Kidney (tissue), 13 donors: ENCODE measurements at regions not wholly inside any gene's neighbourhood (a gene's known extent, or its start where the extent isn't known, plus 50 kb on each side); places are given as distances from the start of the nearest gene placed in this dataset.

Experiments used
- DNase-seq, 5 donors: peaks; one replicate each; pipeline ENCODE4 v3.0.0-alpha.2; 2013 to 2020
- FAIRE-seq: peaks from 2 replicates; lab custom pipeline; 2012; peaks lifted over from hg19 to GRCh38; lab: Jason Lieb, UNC
- H3K27ac ChIP-seq, 2 donors: one replicate each; pipeline ENCODE4 v1.7.0; 2013; ENCODE audit warnings: low read depth in 2 of 2, low read length in 2 of 2, inconsistent platforms in 1 of 2
- H3K27me3 ChIP-seq: one replicate; pipeline ENCODE4 v1.7.1; 2013; ENCODE audit warnings: low read length, inconsistent platforms; ENCODE audit not compliant: control insufficient read depth, insufficient read depth
- H3K36me3 ChIP-seq, 3 donors: one replicate each; pipeline versions ENCODE4 v1.7.0 to v1.7.1; 2013; ENCODE audit warnings: low read length in 3 of 3, control low read depth in 1 of 3, inconsistent platforms in 1 of 3; ENCODE audit not compliant: insufficient read depth in 3 of 3, control insufficient read depth in 2 of 3
- H3K4me1 ChIP-seq, 3 donors: one replicate each; pipeline versions ENCODE4 v1.7.0 to v1.7.1; 2013; ENCODE audit warnings: low read length in 3 of 3, inconsistent platforms in 1 of 3, low read depth in 1 of 3; ENCODE audit not compliant: control insufficient read depth in 2 of 3, insufficient read depth in 2 of 3
- H3K4me3 ChIP-seq, 3 donors: one replicate each; pipeline versions ENCODE4 v1.7.0 to v1.8.1; 2013; ENCODE audit warnings: low read length in 3 of 3, control low read depth in 1 of 3, inconsistent platforms in 1 of 3
- H3K9ac ChIP-seq, 3 donors: one replicate each; pipeline versions ENCODE4 v1.7.0 to v1.7.1; 2013; ENCODE audit warnings: low read length in 3 of 3, control low read depth in 1 of 3, inconsistent platforms in 1 of 3
- H3K9me3 ChIP-seq, 3 donors: one replicate each; pipeline versions ENCODE4 v1.7.0 to v1.7.1; 2013; ENCODE audit warnings: low read length in 3 of 3, control low read depth in 1 of 3, inconsistent platforms in 1 of 3; ENCODE audit not compliant: control insufficient read depth in 2 of 3, insufficient read depth in 1 of 3
- CTCF ChIP-seq: IDR thresholded peaks from 3 replicates; pipeline ENCODE4 v1.5.1; 2012; ENCODE audit warnings: mild to moderate bottlenecking, moderate library complexity, borderline replicate concordance; ENCODE audit not compliant: insufficient read depth; ENCODE audit errors: extremely low read depth
- intact Hi-C: fragments of 100-400 bp; cut with DNase I; formaldehyde crosslinking; loops from one replicate; pipeline ENCODE4 v1.11.1; 2022
- donor health status: control.
- donor health status: control.
- donor health status: control.
- donor health status: control.
- donor health status: control.
- donor health status: DM: yes; HTN: yes; CAD: no.
- donor health status: Normal renal cell carcinoma (clear cell type).

GRCh38 chr11:10628508-10629236 is 60.2 kb upstream of the LYVE1 start:
- H3K9me3 ChIP-seq: no peaks in the 10 kb centered on the region
- H3K36me3 ChIP-seq: no peaks in the 10 kb centered on the region
- intact Hi-C loops: loop anchor here (5.0 kb wide), 1 partner anchor 104 kb away; no protein-coding TSS in a partner anchor
- no peak overlapping the region for H3K4me3 ChIP-seq
- FAIRE-seq: no peak
- peaks cover 0 to under 1% (median 0%) of the 10 kb centered on the region in 3 donors for H3K4me1 ChIP-seq
- H3K27ac ChIP-seq: no peak overlapping the region
- TF ChIP-seq CTCF: no peak
- H3K27me3 ChIP-seq: no peaks in the 10 kb centered on the region
- DNase-seq: no peak
- no peak overlapping the region for H3K9ac ChIP-seq

GRCh38 chr11:10627816-10628215 is 59.4 kb upstream of the LYVE1 start:
- H3K27me3 ChIP-seq: no peaks in the 10 kb centered on the region
- peaks cover 0 to 2% (median 0%) of the 10 kb centered on the region in 3 donors for H3K4me1 ChIP-seq
- no peak for TF ChIP-seq CTCF
- no peaks in the 10 kb centered on the region for H3K36me3 ChIP-seq
- FAIRE-seq (no peak), DNase-seq (no peak)
- H3K9me3 ChIP-seq: no peaks in the 10 kb centered on the region
- H3K4me3 ChIP-seq: no peak overlapping the region
- intact Hi-C loops: loop anchor here (5.0 kb wide), 1 partner anchor 104 kb away; no protein-coding TSS in a partner anchor
- no peak overlapping the region for H3K27ac ChIP-seq
- H3K9ac ChIP-seq: no peak overlapping the region

- Histone ChIP-seq H3K9me3 (no peaks in the 10 kb centered on the region), H3K27ac (no peak overlapping the region), H3K4me1 (peaks cover 0 to 2% (median 0%) of the 10 kb centered on the region in 3 donors), H3K4me3 (no peak overlapping the region), H3K27me3 (no peaks in the 10 kb centered on the region), H3K36me3 (no peaks in the 10 kb centered on the region), H3K9ac (no peak overlapping the region)
- intact Hi-C loops: loop anchor here (5.0 kb wide), 1 partner anchor 105 kb away; no protein-coding TSS in a partner anchor
- FAIRE-seq: no peak
- no peak for DNase-seq
- TF ChIP-seq CTCF: no peak
These were observed 58.8 kb upstream of the LYVE1 start for GRCh38 chr11:10627291-10627690.
